ENCODE measurements at regions not wholly inside any gene's neighbourhood (a gene's known extent, or its start where the extent isn't known, plus 50 kb on each side); places are given as distances from the start of the nearest gene placed in this dataset.

DNA sequence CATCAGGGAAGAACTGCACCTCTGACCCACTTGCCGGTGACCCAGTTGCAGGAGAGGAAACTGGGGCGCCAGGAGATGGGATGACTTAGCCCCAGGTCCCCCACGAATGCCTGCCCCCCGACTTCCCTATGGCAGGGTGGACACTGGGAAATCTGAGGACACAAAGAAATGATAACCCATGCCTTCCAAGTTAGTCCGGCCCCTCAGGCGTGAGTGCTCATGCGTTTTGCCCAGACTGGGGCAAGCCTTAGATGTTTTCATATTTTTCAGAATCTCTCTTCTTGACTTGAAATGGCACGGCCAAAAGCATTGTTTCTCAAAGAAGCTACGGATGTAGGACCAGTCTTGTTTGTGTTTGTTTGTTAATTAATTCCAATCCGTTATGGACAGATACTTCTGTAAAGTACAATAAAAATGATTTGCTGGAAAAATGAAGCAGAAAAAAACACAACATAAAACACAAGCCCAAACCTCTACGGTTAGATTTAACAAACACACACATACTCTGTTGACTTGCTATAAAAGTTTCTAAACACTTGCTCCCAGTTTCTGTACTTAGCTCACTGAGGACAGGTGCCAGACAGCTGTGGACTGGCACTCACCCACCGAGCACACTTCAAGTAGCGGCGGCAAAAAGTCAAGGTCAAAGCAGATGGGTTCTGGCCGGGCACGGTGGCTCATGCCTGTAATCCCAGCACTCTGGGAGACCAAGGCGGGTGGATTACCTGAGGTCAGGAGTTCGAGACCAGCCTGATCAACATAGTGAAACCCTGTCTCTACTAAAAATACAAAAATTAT, 341.5 kb downstream of the BCOR start:
- no peaks in the 10 kb centered on the region for H3K36me3 Mint-ChIP-seq (ENCODE audit: insufficient read depth, unreplicated experiment)
- Histone ChIP-seq H3K36me3 (ENCODE audit: control insufficient read depth, insufficient read depth, low read length) (no peaks in the 10 kb centered on the region), H3K27me3 (replicated peaks; ENCODE audit: control insufficient read depth, insufficient read depth, low read length) (no peaks in the 10 kb centered on the region), H3K9me3 (no peaks in the 10 kb centered on the region), H3K4me3 (ENCODE audit: low read depth, low read length) (no peak overlapping the region), H3K4me1 (peaks cover 40% of the 10 kb centered on the region)
- TF ChIP-seq CTCF (IDR thresholded peaks at IDR 0.05; ENCODE audit: insufficient read depth in 1 of 2, low read depth in 1 of 2, low read length in 1 of 2, severe bottlenecking in 1 of 2, unreplicated experiment in 1 of 2), result no peak
- H3K4me3 Mint-ChIP-seq (ENCODE audit: unreplicated experiment), result no peak overlapping the region
- H3K27ac Mint-ChIP-seq (ENCODE audit: unreplicated experiment), result peak overlapping the region; percentile 61
- no peaks in the 10 kb centered on the region for H3K27me3 Mint-ChIP-seq (ENCODE audit: insufficient read depth, unreplicated experiment)
- POLR2A ChIA-PET, result no interaction called here
- H3K9me3 Mint-ChIP-seq (ENCODE audit: unreplicated experiment), result no peaks in the 10 kb centered on the region
- CTCF ChIA-PET, result no interaction called here
- BruUV-seq (replicated peaks), result no TSS peak
- intact Hi-C loops (cut with micrococcal nuclease; ENCODE audit: unreplicated experiment), result loop anchor here (10.0 kb wide), 1 partner anchor 199 kb away; no protein-coding TSS in a partner anchor
- peaks cover 17% of the 10 kb centered on the region for H3K4me1 Mint-ChIP-seq (ENCODE audit: low read depth, unreplicated experiment)
- DNase-seq, result no peak

DNA sequence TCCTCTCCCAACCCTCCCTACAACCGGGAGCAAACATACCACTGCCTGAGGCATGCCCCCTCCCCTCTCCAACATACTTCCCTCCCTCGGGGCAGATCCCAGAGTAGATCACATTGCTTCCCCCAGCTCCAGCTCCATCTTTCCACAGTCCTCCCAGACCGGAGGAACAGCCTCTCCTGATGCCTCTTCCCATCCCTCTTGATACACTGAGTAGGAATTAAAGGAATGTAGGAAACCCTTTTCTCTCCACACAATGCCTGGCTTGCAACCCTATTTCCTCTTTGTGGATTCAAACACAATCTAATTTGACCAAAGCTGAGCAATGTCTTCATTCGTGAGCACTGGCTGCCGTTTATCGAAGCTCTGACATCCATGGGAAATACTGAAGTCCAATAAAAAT, 339.8 kb downstream of the BCOR start:
- H3K27me3 ChIP-seq (replicated peaks; ENCODE audit: control insufficient read depth, insufficient read depth, low read length), result no peaks in the 10 kb centered on the region
- H3K4me1 Mint-ChIP-seq (ENCODE audit: low read depth, unreplicated experiment), result peaks cover 20% of the 10 kb centered on the region
- peak overlapping the region; percentile 86 for H3K27ac Mint-ChIP-seq (ENCODE audit: unreplicated experiment)
- H3K27me3 Mint-ChIP-seq (ENCODE audit: insufficient read depth, unreplicated experiment), result no peaks in the 10 kb centered on the region
- peak in 1 of 2 experiments; percentile 40 for DNase-seq
- ChIA-PET POLR2A (no interaction called here), CTCF (interaction anchor here (1.2 kb wide), 1 partner anchor 18 kb away, joined by 3 read pairs; no protein-coding TSS in a partner anchor)
- peak overlapping the region; percentile 32 for H3K4me3 Mint-ChIP-seq (ENCODE audit: unreplicated experiment)
- no peak overlapping the region for H3K4me3 ChIP-seq (ENCODE audit: low read depth, low read length)
- H3K9me3 ChIP-seq, result no peaks in the 10 kb centered on the region
- H3K4me1 ChIP-seq, result peaks cover 37% of the 10 kb centered on the region
- BruUV-seq (replicated peaks), result no TSS peak
- H3K36me3 Mint-ChIP-seq (ENCODE audit: insufficient read depth, unreplicated experiment), result no peaks in the 10 kb centered on the region
- no peaks in the 10 kb centered on the region for H3K9me3 Mint-ChIP-seq (ENCODE audit: unreplicated experiment)
- H3K36me3 ChIP-seq (ENCODE audit: control insufficient read depth, insufficient read depth, low read length), result no peaks in the 10 kb centered on the region
- intact Hi-C loops (cut with micrococcal nuclease; ENCODE audit: unreplicated experiment), result loop anchor here (10.0 kb wide), 1 partner anchor 197 kb away; no protein-coding TSS in a partner anchor
- TF ChIP-seq CTCF (IDR thresholded peaks at IDR 0.05; ENCODE audit: insufficient read depth in 1 of 2, low read depth in 1 of 2, low read length in 1 of 2, severe bottlenecking in 1 of 2, unreplicated experiment in 1 of 2), result no peak

GRCh38 chrX:39758791-39759525, 338.8 kb downstream of the BCOR start:
- Histone ChIP-seq H3K27me3 (replicated peaks; ENCODE audit: control insufficient read depth, insufficient read depth, low read length) (no peaks in the 10 kb centered on the region), H3K4me3 (ENCODE audit: low read depth, low read length) (no peak overlapping the region), H3K4me1 (peaks cover 28% of the 10 kb centered on the region), H3K36me3 (ENCODE audit: control insufficient read depth, insufficient read depth, low read length) (no peaks in the 10 kb centered on the region), H3K9me3 (no peaks in the 10 kb centered on the region)
- no peak overlapping the region for H3K4me3 Mint-ChIP-seq (ENCODE audit: unreplicated experiment)
- H3K27ac Mint-ChIP-seq (ENCODE audit: unreplicated experiment), result peak overlapping the region; percentile 86
- TF ChIP-seq CTCF (IDR thresholded peaks at IDR 0.05; ENCODE audit: insufficient read depth in 1 of 2, low read depth in 1 of 2, low read length in 1 of 2, severe bottlenecking in 1 of 2, unreplicated experiment in 1 of 2), result no peak
- no peaks in the 10 kb centered on the region for H3K36me3 Mint-ChIP-seq (ENCODE audit: insufficient read depth, unreplicated experiment)
- H3K27me3 Mint-ChIP-seq (ENCODE audit: insufficient read depth, unreplicated experiment), result no peaks in the 10 kb centered on the region
- POLR2A ChIA-PET, result no interaction called here
- peaks cover 15% of the 10 kb centered on the region for H3K4me1 Mint-ChIP-seq (ENCODE audit: low read depth, unreplicated experiment)
- CTCF ChIA-PET, result interaction anchor here (1.2 kb wide), 1 partner anchor 19 kb away, joined by 3 read pairs; no protein-coding TSS in a partner anchor
- intact Hi-C loops (cut with micrococcal nuclease; ENCODE audit: unreplicated experiment), result loop anchor here (10.0 kb wide), 1 partner anchor 196 kb away; no protein-coding TSS in a partner anchor
- no TSS peak for BruUV-seq (replicated peaks)
- DNase-seq, result no peak
- no peaks in the 10 kb centered on the region for H3K9me3 Mint-ChIP-seq (ENCODE audit: unreplicated experiment)

Data from Caco-2 (cell line).